D721Med (cell line): ENCODE measurements at regions not wholly inside any gene's neighbourhood (a gene's known extent, or its start where the extent isn't known, plus 50 kb on each side); places are given as distances from the start of the nearest gene placed in this dataset.
A peak's percentile ranks its signal among the peaks of the same experiment; 100 is the strongest.

Experiments
- DNase-seq: peaks from one replicate; pipeline ENCODE4 v3.0.0; 2011; ENCODE audit warnings: low spot score; ENCODE audit not compliant: insufficient read length
- FAIRE-seq: peaks from 2 replicates; lab custom pipeline; 2011; peaks lifted over from hg19 to GRCh38; lab: Jason Lieb, UNC
- TF ChIP-seq, protein P1 (sequence below): IDR thresholded peaks from 2 replicates; pipeline ENCODE4 v1.5.1; 2012; ENCODE audit warnings: mild to moderate bottlenecking, control low read depth; ENCODE audit not compliant: insufficient read depth; ENCODE audit errors: missing control alignments

GRCh38 chr4:129751646-129752045 lies 655.7 kb downstream of the C4orf33 start:
- TF ChIP-seq, protein P1, sequence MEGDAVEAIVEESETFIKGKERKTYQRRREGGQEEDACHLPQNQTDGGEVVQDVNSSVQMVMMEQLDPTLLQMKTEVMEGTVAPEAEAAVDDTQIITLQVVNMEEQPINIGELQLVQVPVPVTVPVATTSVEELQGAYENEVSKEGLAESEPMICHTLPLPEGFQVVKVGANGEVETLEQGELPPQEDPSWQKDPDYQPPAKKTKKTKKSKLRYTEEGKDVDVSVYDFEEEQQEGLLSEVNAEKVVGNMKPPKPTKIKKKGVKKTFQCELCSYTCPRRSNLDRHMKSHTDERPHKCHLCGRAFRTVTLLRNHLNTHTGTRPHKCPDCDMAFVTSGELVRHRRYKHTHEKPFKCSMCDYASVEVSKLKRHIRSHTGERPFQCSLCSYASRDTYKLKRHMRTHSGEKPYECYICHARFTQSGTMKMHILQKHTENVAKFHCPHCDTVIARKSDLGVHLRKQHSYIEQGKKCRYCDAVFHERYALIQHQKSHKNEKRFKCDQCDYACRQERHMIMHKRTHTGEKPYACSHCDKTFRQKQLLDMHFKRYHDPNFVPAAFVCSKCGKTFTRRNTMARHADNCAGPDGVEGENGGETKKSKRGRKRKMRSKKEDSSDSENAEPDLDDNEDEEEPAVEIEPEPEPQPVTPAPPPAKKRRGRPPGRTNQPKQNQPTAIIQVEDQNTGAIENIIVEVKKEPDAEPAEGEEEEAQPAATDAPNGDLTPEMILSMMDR = no peak
- FAIRE-seq (no peak), DNase-seq (no peak)

- TF ChIP-seq, protein P1 = no peak
- no peak for FAIRE-seq
- no peak for DNase-seq
Observed at GRCh38 chr4:129783596-129783995, 687.6 kb downstream of the C4orf33 start.

GRCh38 chr4:129788486-129788885 lies 692.5 kb downstream of the C4orf33 start:
- FAIRE-seq (peak; percentile 6), DNase-seq (no peak)
- TF ChIP-seq, protein P1 = no peak

DNA sequence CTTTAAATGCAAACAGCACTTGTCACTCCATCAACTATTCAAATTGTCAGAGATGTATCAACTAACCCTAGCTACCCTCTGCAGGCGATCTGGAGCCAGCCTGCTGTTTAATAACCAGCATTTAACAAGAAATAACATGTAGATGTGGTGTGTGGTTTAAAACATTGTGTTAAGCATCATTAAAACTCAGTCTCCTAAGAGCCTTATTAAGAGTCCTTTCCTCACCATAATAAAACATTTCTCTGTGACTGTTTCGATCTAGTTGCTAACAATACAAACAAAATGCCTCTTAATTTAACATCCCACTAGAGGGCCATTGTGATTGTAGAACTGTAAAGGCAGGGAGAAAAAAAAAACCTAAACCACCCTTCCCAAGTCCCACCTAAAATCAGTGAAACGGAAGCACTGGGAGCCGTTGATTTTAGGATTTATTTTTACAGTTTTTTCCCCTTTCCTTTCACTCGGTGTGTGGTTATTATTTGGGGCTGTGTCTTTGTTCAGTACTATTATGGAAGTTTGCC lies 708.6 kb downstream of the C4orf33 start:
- FAIRE-seq = no peak

DNA sequence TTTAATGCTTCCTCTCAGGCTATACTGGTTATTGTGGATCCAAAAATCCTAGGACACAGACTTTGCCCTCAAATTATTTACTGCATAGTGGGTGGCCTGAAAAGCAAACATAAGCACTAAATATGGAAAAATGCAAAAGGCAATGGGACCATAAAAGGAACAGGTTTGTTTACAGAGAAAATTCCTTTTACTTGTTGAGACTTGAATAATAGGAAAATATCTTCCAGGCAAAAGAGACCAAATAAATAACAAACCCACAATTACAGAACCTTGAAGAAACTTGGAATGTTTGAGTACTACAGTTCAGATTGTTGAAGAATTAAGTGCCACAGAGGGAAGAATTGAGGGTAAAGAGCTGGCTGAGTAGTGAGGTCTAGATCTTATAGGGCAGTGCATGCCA lies 711.0 kb downstream of the C4orf33 start:
- FAIRE-seq = no peak
- DNase-seq = no peak
- TF ChIP-seq, protein P1 = no peak

More for the DNA sequence above, 708.6 kb downstream of the C4orf33 start:
- TF ChIP-seq, protein P1 = no peak
- no peak for DNase-seq

GRCh38 chr4:129808242-129808641 lies 712.3 kb downstream of the C4orf33 start:
- FAIRE-seq (no peak), DNase-seq (no peak)
- TF ChIP-seq, protein P1 = no peak

DNA sequence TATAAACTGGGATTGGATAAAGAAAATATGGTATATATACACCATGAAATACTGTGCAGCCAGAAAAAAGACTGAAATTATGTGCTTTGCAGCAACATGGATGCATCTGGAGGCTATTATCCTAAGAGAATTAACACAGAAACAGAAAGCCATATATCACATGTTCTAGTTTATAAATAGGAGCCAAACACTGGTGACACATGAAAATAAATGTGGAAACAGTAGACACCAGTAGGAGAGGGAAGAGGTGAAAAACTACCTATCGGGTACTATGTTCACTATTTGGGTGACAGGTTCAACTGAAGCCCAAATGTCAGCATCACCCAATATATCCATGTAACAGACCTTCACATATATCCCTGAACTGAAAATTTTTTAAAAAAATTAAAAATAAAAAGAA lies 725.1 kb downstream of the C4orf33 start:
- no peak for FAIRE-seq
- TF ChIP-seq, protein P1 = no peak
- no peak for DNase-seq
